ENCODE measurements at regions not wholly inside any gene's neighbourhood (a gene's known extent, or its start where the extent isn't known, plus 50 kb on each side); places are given as distances from the start of the nearest gene placed in this dataset.

- no peak for TF ChIP-seq CTCF (IDR thresholded peaks at IDR 0.05)
- TF ChIP-seq POLR2A (IDR thresholded peaks at IDR 0.05) = no peak
Measured at GRCh38 chr18:38038242-38038641, 472.6 kb upstream of the CELF4 start.

Measured in sigmoid colon (tissue), 3 donors.